ENCODE measurements at regions not wholly inside any gene's neighbourhood (a gene's known extent, or its start where the extent isn't known, plus 50 kb on each side); places are given as distances from the start of the nearest gene placed in this dataset.
A peak's percentile ranks its signal among the peaks of the same experiment; 100 is the strongest.

DNA sequence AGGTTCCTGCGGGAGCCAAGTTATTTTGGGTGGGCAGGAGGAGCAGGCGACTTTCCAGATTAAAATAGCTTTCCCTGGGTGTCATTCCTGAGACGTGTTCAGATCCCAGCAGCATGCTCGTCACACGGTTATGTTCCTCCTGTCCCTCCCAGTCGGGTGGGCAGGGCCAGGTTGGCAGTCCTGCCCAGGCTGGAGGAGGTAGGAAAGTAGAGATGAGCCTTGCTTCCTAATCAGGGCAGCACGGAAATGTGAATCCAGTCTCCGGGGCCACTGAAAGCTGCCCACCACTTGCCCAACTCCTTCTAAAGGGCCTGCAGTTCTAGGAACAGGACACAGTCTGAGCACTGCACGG lies 137.0 kb downstream of the MRPL14 start:
- no peaks in the 10 kb centered on the region for H3K27me3 ChIP-seq (ENCODE audit: insufficient read depth, low read length)
- peak; percentile 86 for DNase-seq (ENCODE audit: insufficient read length, low spot score, missing footprints)
- H3K9me3 ChIP-seq (ENCODE audit: low read depth, low read length): no peaks in the 10 kb centered on the region
- peaks cover 18% of the 10 kb centered on the region for H3K4me1 ChIP-seq (ENCODE audit: insufficient read depth, low read length)
- no peak overlapping the region for H3K4me2 ChIP-seq (ENCODE audit: insufficient read depth, low read length)
- no peaks in the 10 kb centered on the region for H3K36me3 ChIP-seq (ENCODE audit: insufficient read depth, low read length)
- no peaks in the 10 kb centered on the region for H4K20me1 ChIP-seq (ENCODE audit: insufficient read depth, low read length)
- no peak overlapping the region for H3K4me3 ChIP-seq (ENCODE audit: insufficient read depth, low read length)
- H2AFZ ChIP-seq (ENCODE audit: low read length): peak overlapping the region; percentile 59
- no peak for TF ChIP-seq CTCF (IDR thresholded peaks at IDR 0.05; ENCODE audit: extremely low read depth, low read depth, low read length)
- H3K27ac ChIP-seq (ENCODE audit: low read depth, low read length): peak overlapping the region; percentile 61
- H3K79me2 ChIP-seq (ENCODE audit: insufficient read depth, low read length): no peaks in the 10 kb centered on the region

GRCh38 chr6:43989581-43990146 lies 137.6 kb downstream of the MRPL14 start:
- Histone ChIP-seq H3K4me3 (ENCODE audit: insufficient read depth, low read length) (no peak overlapping the region), H4K20me1 (ENCODE audit: insufficient read depth, low read length) (no peaks in the 10 kb centered on the region), H2AFZ (ENCODE audit: low read length) (no peak overlapping the region), H3K27me3 (ENCODE audit: insufficient read depth, low read length) (no peaks in the 10 kb centered on the region), H3K27ac (ENCODE audit: low read depth, low read length) (no peak overlapping the region), H3K9me3 (ENCODE audit: low read depth, low read length) (no peaks in the 10 kb centered on the region), H3K4me2 (ENCODE audit: insufficient read depth, low read length) (no peak overlapping the region), H3K36me3 (ENCODE audit: insufficient read depth, low read length) (no peaks in the 10 kb centered on the region), H3K79me2 (ENCODE audit: insufficient read depth, low read length) (no peaks in the 10 kb centered on the region), H3K4me1 (ENCODE audit: insufficient read depth, low read length) (peaks cover 18% of the 10 kb centered on the region)
- no peak for DNase-seq (ENCODE audit: insufficient read length, low spot score, missing footprints)
- no peak for TF ChIP-seq CTCF (IDR thresholded peaks at IDR 0.05; ENCODE audit: extremely low read depth, low read depth, low read length)

GRCh38 chr6:43988801-43989200 lies 138.5 kb downstream of the MRPL14 start:
- TF ChIP-seq CTCF (IDR thresholded peaks at IDR 0.05; ENCODE audit: extremely low read depth, low read depth, low read length): no peak
- no peak for DNase-seq (ENCODE audit: insufficient read length, low spot score, missing footprints)

GRCh38 chr6:43987838-43988439 lies 139.3 kb downstream of the MRPL14 start:
- H3K79me2 ChIP-seq (ENCODE audit: insufficient read depth, low read length): no peaks in the 10 kb centered on the region
- H3K36me3 ChIP-seq (ENCODE audit: insufficient read depth, low read length): no peaks in the 10 kb centered on the region
- no peak overlapping the region for H3K27ac ChIP-seq (ENCODE audit: low read depth, low read length)
- DNase-seq (ENCODE audit: insufficient read length, low spot score, missing footprints): no peak
- no peak overlapping the region for H3K4me3 ChIP-seq (ENCODE audit: insufficient read depth, low read length)
- peaks cover 18% of the 10 kb centered on the region for H3K4me1 ChIP-seq (ENCODE audit: insufficient read depth, low read length)
- no peak for TF ChIP-seq CTCF (IDR thresholded peaks at IDR 0.05; ENCODE audit: extremely low read depth, low read depth, low read length)
- H3K9me3 ChIP-seq (ENCODE audit: low read depth, low read length): no peaks in the 10 kb centered on the region
- H2AFZ ChIP-seq (ENCODE audit: low read length): no peak overlapping the region
- H3K4me2 ChIP-seq (ENCODE audit: insufficient read depth, low read length): no peak overlapping the region
- no peaks in the 10 kb centered on the region for H3K27me3 ChIP-seq (ENCODE audit: insufficient read depth, low read length)
- H4K20me1 ChIP-seq (ENCODE audit: insufficient read depth, low read length): no peaks in the 10 kb centered on the region

More at GRCh38 chr6:43988801-43989200, 138.5 kb downstream of the MRPL14 start:
- Histone ChIP-seq H3K4me2 (ENCODE audit: insufficient read depth, low read length) (no peak overlapping the region), H3K27me3 (ENCODE audit: insufficient read depth, low read length) (no peaks in the 10 kb centered on the region), H3K9me3 (ENCODE audit: low read depth, low read length) (no peaks in the 10 kb centered on the region), H3K4me3 (ENCODE audit: insufficient read depth, low read length) (no peak overlapping the region), H3K79me2 (ENCODE audit: insufficient read depth, low read length) (no peaks in the 10 kb centered on the region), H3K36me3 (ENCODE audit: insufficient read depth, low read length) (no peaks in the 10 kb centered on the region), H3K4me1 (ENCODE audit: insufficient read depth, low read length) (peaks cover 18% of the 10 kb centered on the region), H2AFZ (ENCODE audit: low read length) (no peak overlapping the region), H4K20me1 (ENCODE audit: insufficient read depth, low read length) (no peaks in the 10 kb centered on the region), H3K27ac (ENCODE audit: low read depth, low read length) (no peak overlapping the region)

All from osteoblast (primary cell).